ENCODE measurements at regions not wholly inside any gene's neighbourhood (a gene's known extent, or its start where the extent isn't known, plus 50 kb on each side); places are given as distances from the start of the nearest gene placed in this dataset.

DNA sequence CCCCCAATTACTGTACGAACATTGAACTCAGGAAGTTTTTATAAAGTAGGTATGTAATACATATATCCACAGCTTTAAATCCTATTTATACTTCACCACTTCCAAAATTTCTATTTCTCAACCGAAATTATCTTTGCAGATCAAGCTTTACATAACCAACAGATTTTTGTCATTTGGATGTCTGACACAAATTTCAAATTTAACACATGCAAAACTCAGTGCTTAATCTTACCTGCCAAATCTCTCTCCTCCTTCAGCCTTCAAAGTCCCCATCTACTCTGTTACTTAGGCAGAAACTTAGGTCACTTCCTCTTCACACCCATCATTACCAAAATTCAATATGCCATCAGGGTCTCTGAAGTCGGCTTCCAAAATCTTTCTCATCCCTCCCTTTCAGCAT lies 990.1 kb upstream of the NRXN1 start:
- TF ChIP-seq, protein P1, sequence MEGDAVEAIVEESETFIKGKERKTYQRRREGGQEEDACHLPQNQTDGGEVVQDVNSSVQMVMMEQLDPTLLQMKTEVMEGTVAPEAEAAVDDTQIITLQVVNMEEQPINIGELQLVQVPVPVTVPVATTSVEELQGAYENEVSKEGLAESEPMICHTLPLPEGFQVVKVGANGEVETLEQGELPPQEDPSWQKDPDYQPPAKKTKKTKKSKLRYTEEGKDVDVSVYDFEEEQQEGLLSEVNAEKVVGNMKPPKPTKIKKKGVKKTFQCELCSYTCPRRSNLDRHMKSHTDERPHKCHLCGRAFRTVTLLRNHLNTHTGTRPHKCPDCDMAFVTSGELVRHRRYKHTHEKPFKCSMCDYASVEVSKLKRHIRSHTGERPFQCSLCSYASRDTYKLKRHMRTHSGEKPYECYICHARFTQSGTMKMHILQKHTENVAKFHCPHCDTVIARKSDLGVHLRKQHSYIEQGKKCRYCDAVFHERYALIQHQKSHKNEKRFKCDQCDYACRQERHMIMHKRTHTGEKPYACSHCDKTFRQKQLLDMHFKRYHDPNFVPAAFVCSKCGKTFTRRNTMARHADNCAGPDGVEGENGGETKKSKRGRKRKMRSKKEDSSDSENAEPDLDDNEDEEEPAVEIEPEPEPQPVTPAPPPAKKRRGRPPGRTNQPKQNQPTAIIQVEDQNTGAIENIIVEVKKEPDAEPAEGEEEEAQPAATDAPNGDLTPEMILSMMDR (IDR thresholded peaks at IDR 0.05; ENCODE audit: low read depth, low read length, poor library complexity, severe bottlenecking) = no peak
- no peak for TF ChIP-seq EZH2phosphoT487 (IDR thresholded peaks at IDR 0.05; ENCODE audit: borderline replicate concordance, low read length)

Data from DOHH2 (cell line).